Muscle layer of duodenum (tissue), 2 donors: ENCODE measurements at regions not wholly inside any gene's neighbourhood (a gene's known extent, or its start where the extent isn't known, plus 50 kb on each side); places are given as distances from the start of the nearest gene placed in this dataset.

Experiments used
- H3K27ac ChIP-seq: one replicate; pipeline ENCODE4 v1.7.0; 2013; ENCODE audit warnings: mild to moderate bottlenecking, low read length
- H3K27me3 ChIP-seq: one replicate; pipeline ENCODE4 v1.7.0; 2013; ENCODE audit warnings: low read depth, mild to moderate bottlenecking, control low read depth, low read length
- H3K36me3 ChIP-seq, 2 donors: one replicate each; pipeline ENCODE4 v1.7.0; 2013; ENCODE audit warnings: low read length in 2 of 2, control low read depth in 1 of 2, mild to moderate bottlenecking in 1 of 2; ENCODE audit not compliant: insufficient read depth in 2 of 2, control insufficient read depth in 1 of 2
- H3K4me1 ChIP-seq, 2 donors: one replicate each; pipeline ENCODE4 v1.7.0; 2013; ENCODE audit warnings: low read length in 2 of 2, mild to moderate bottlenecking in 2 of 2, control low read depth in 1 of 2, moderate library complexity in 1 of 2; ENCODE audit not compliant: insufficient read depth in 2 of 2, control insufficient read depth in 1 of 2
- H3K4me3 ChIP-seq, 2 donors: one replicate each; pipeline ENCODE4 v1.7.0; 2013; ENCODE audit warnings: low read length in 2 of 2, low read depth in 1 of 2, mild to moderate bottlenecking in 1 of 2
- H3K9me3 ChIP-seq, 2 donors: one replicate each; pipeline ENCODE4 v1.7.0; 2013; ENCODE audit warnings: low read length in 2 of 2, control low read depth in 1 of 2, mild to moderate bottlenecking in 1 of 2; ENCODE audit not compliant: control insufficient read depth in 1 of 2
- donor health status: healthy.

- Histone ChIP-seq H3K4me3 (no peak overlapping the region), H3K9me3 (no peaks in the 10 kb centered on the region), H3K36me3 (no peaks in the 10 kb centered on the region), H3K27ac (no peak overlapping the region), H3K27me3 (no peaks in the 10 kb centered on the region), H3K4me1 (no peaks in the 10 kb centered on the region)
Observed at GRCh38 chr1:70893381-70893780, 154.2 kb downstream of the PTGER3 start.

- H3K4me3 ChIP-seq, result no peak overlapping the region
- no peaks in the 10 kb centered on the region for H3K36me3 ChIP-seq
- H3K27ac ChIP-seq, result no peak overlapping the region
Observed at GRCh38 chr1:70895531-70895930, 152.1 kb downstream of the PTGER3 start.

GRCh38 chr1:70896224-70896623 is 151.4 kb downstream of the PTGER3 start:
- H3K36me3 ChIP-seq, result no peaks in the 10 kb centered on the region
- no peaks in the 10 kb centered on the region for H3K27me3 ChIP-seq
- no peak overlapping the region for H3K4me3 ChIP-seq
- H3K4me1 ChIP-seq, result no peaks in the 10 kb centered on the region
- no peak overlapping the region for H3K27ac ChIP-seq
- H3K9me3 ChIP-seq, result no peaks in the 10 kb centered on the region

More at GRCh38 chr1:70895531-70895930, 152.1 kb downstream of the PTGER3 start:
- H3K27me3 ChIP-seq, result no peaks in the 10 kb centered on the region
- H3K4me1 ChIP-seq, result no peaks in the 10 kb centered on the region
- H3K9me3 ChIP-seq, result no peaks in the 10 kb centered on the region

DNA sequence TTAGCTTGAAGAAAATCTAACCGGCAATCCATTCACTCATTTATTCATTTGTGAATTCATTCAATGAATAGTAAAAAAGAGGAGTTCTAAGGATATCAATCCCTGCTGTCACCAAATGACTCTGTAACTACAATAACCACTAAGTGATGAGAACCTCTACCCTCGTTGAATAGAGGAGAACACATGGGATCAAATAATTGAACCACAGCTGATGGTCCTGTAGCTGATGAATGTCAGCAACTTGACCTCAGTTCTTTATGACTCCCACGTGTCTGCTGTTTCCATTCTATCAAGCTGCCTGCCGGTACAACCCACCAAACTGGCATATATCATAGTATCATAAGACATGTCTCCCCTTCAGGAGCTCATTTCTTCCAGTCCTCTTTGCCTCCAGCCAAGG is 150.3 kb downstream of the PTGER3 start:
- H3K27me3 ChIP-seq, result no peaks in the 10 kb centered on the region
- no peaks in the 10 kb centered on the region for H3K9me3 ChIP-seq
- H3K4me3 ChIP-seq, result no peak overlapping the region
- no peak overlapping the region for H3K27ac ChIP-seq
- H3K36me3 ChIP-seq, result no peaks in the 10 kb centered on the region
- H3K4me1 ChIP-seq, result no peaks in the 10 kb centered on the region

DNA sequence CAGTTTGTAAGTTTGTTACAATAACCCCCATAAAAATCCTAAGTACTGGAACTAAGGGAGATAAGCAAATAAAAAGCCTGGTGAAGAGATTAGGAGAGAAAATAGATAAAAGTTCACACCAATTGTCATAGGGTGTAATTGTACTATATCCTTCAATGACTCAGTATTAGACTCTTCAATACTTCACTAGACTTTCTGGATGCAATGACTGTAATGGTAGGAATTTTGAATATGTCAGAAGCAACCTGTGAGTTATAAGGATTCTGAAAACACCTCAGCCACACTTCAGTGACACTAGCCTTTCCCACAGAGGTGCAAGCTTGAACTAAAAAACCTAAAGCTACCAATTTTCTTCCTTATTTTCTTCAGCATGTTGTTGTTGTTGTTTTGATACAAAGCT is 147.9 kb downstream of the PTGER3 start:
- Histone ChIP-seq H3K4me3 (no peak overlapping the region), H3K9me3 (no peaks in the 10 kb centered on the region), H3K36me3 (no peaks in the 10 kb centered on the region), H3K4me1 (no peaks in the 10 kb centered on the region), H3K27ac (no peak overlapping the region), H3K27me3 (no peaks in the 10 kb centered on the region)

- no peaks in the 10 kb centered on the region for H3K9me3 ChIP-seq
Observed at GRCh38 chr1:70902211-70902610, 145.4 kb downstream of the PTGER3 start.

DNA sequence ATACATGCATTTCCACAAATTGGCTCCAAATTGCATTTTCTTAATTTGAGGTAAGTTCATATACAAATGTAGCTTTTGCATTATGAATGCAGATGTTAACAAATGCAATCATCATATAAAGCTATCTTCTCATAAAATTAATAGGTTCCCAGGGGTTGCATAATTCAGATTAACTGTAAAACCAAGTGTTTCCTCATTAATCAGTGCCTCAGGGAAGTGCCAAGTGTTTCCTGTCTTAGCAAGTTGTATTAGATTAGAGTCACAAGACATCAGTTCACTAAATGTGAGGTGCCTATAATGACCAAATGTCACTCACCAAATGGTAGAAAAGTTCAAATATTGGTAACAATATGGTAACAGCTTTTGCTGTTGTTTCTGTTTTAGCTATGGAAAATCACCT is 140.8 kb downstream of the PTGER3 start:
- Histone ChIP-seq H3K27ac (no peak overlapping the region), H3K27me3 (no peaks in the 10 kb centered on the region), H3K4me1 (no peaks in the 10 kb centered on the region), H3K4me3 (no peak overlapping the region), H3K9me3 (no peaks in the 10 kb centered on the region), H3K36me3 (no peaks in the 10 kb centered on the region)

More at GRCh38 chr1:70902211-70902610, 145.4 kb downstream of the PTGER3 start:
- H3K27ac ChIP-seq, result no peak overlapping the region
- H3K4me3 ChIP-seq, result no peak overlapping the region
- no peaks in the 10 kb centered on the region for H3K27me3 ChIP-seq
- H3K4me1 ChIP-seq, result no peaks in the 10 kb centered on the region
- H3K36me3 ChIP-seq, result no peaks in the 10 kb centered on the region

DNA sequence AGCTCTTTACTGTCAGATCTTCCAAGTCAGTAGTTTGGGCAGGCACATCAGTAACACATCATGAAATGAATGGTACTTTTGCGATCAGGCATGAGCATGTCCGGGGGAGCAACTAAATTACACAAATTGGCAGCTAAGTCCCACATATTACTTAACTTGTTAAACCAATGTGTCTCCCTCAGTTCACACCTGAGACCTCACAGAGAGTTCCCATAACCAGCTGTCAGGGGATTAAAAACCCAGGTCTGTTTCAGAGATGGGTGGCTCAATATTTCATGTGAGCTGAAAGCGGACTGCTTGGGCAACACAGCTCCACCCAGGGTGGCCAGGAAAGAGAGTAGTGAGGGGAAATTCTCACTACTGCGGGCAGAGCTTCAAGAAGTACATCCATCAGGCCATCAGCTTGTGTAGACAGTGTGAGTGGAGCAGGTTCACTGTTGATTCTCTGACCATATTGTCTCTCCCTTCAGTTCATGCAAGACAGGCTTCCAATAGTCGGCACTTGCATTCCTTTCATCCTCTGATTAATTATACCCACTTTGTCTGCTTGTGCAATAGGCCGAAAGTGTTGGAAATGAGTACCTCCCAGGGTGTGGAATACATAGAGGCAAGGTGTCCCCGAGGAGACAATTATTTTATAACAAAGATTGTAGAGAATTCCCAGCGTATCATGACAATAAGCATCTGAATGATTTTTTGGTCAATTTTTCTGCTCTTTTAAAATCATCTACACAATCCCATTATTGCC is 139.9 kb downstream of the PTGER3 start:
- Histone ChIP-seq H3K4me3 (no peak overlapping the region), H3K9me3 (no peaks in the 10 kb centered on the region), H3K36me3 (no peaks in the 10 kb centered on the region), H3K27ac (no peak overlapping the region), H3K27me3 (no peaks in the 10 kb centered on the region), H3K4me1 (no peaks in the 10 kb centered on the region)

GRCh38 chr1:70909262-70909822 is 138.3 kb downstream of the PTGER3 start:
- H3K4me3 ChIP-seq, result no peak overlapping the region
- H3K27me3 ChIP-seq, result no peaks in the 10 kb centered on the region
- no peaks in the 10 kb centered on the region for H3K36me3 ChIP-seq
- no peaks in the 10 kb centered on the region for H3K9me3 ChIP-seq
- no peaks in the 10 kb centered on the region for H3K4me1 ChIP-seq
- H3K27ac ChIP-seq, result no peak overlapping the region

- Histone ChIP-seq H3K27me3 (no peaks in the 10 kb centered on the region), H3K9me3 (no peaks in the 10 kb centered on the region), H3K36me3 (no peaks in the 10 kb centered on the region), H3K27ac (no peak overlapping the region), H3K4me1 (no peaks in the 10 kb centered on the region), H3K4me3 (no peak overlapping the region)
Observed at GRCh38 chr1:70910013-70910412, 137.6 kb downstream of the PTGER3 start.

- Histone ChIP-seq H3K4me1 (no peaks in the 10 kb centered on the region), H3K9me3 (no peaks in the 10 kb centered on the region), H3K4me3 (no peak overlapping the region), H3K36me3 (no peaks in the 10 kb centered on the region), H3K27ac (no peak overlapping the region), H3K27me3 (no peaks in the 10 kb centered on the region)
Observed at GRCh38 chr1:70911861-70912260, 135.8 kb downstream of the PTGER3 start.

- Histone ChIP-seq H3K27me3 (no peaks in the 10 kb centered on the region), H3K4me1 (no peaks in the 10 kb centered on the region), H3K9me3 (no peaks in the 10 kb centered on the region), H3K27ac (no peak overlapping the region), H3K4me3 (no peak overlapping the region), H3K36me3 (no peaks in the 10 kb centered on the region)
Observed at GRCh38 chr1:70914224-70914623, 133.4 kb downstream of the PTGER3 start.
